IMR-90 (cell line): ENCODE measurements at regions not wholly inside any gene's neighbourhood (a gene's known extent, or its start where the extent isn't known, plus 50 kb on each side); places are given as distances from the start of the nearest gene placed in this dataset.
A peak's percentile ranks its signal among the peaks of the same experiment; 100 is the strongest.

Source experiments
- BHLHE40 ChIP-seq: fragments of 150-350 bp; IDR thresholded peaks from 2 replicates; pipeline ENCODE4 v1.6.1; 2016; ENCODE audit warnings: mild to moderate bottlenecking, low read depth, low read length
- CEBPB ChIP-seq: IDR thresholded peaks from 2 replicates; pipeline ENCODE4 v1.6.1; 2012; ENCODE audit warnings: low read depth, low read length, improper control_type of control experiment
- CHD1 ChIP-seq: IDR thresholded peaks from 2 replicates; pipeline ENCODE4 v1.6.1; 2012; ENCODE audit warnings: low read depth, low read length, improper control_type of control experiment
- FOS ChIP-seq: fragments of 150-350 bp; IDR thresholded peaks from 2 replicates; pipeline ENCODE4 v1.6.1; 2016; ENCODE audit warnings: low read depth, low read length
- MAFK ChIP-seq: IDR thresholded peaks from 2 replicates; pipeline ENCODE4 v1.6.1; 2012; ENCODE audit warnings: low read depth, low read length, improper control_type of control experiment
- MAZ ChIP-seq: IDR thresholded peaks from 2 replicates; pipeline ENCODE4 v1.6.1; 2012; ENCODE audit warnings: low read depth, mild to moderate bottlenecking, low read length, improper control_type of control experiment, moderate library complexity, borderline replicate concordance
- NFE2L2 ChIP-seq: fragments of 150-350 bp; IDR thresholded peaks from 2 replicates; pipeline ENCODE4 v1.6.1; 2016; ENCODE audit warnings: low read depth, mild to moderate bottlenecking, low read length
- POLR2A ChIP-seq: IDR thresholded peaks from 2 replicates; pipeline ENCODE4 v1.6.1; 2012; ENCODE audit warnings: mild to moderate bottlenecking, low read depth, low read length
- RAD21 ChIP-seq: IDR thresholded peaks from 2 replicates; pipeline ENCODE4 v1.6.1; 2012; ENCODE audit warnings: low read length, improper control_type of control experiment
- RCOR1 ChIP-seq: IDR thresholded peaks from 2 replicates; pipeline ENCODE4 v1.6.1; 2012; ENCODE audit warnings: mild to moderate bottlenecking, low read length, improper control_type of control experiment; ENCODE audit not compliant: insufficient replicate concordance
- RFX5 ChIP-seq: IDR thresholded peaks from 2 replicates; pipeline ENCODE4 v1.8.0; 2012; ENCODE audit warnings: low read depth, mild to moderate bottlenecking, low read length, moderate library complexity
- TF ChIP-seq, protein P1 (sequence below): conservative IDR thresholded peaks from 2 replicates; pipeline ENCODE4 v1.5.1; 2012; ENCODE audit warnings: mild to moderate bottlenecking, low read depth, low read length, improper control_type of control experiment
- TF ChIP-seq, protein P2 (sequence below): fragments of 150-350 bp; IDR thresholded peaks from 2 replicates; pipeline ENCODE4 v1.6.1; 2016; ENCODE audit warnings: low read depth, mild to moderate bottlenecking, low read length, moderate library complexity, borderline replicate concordance
- TF ChIP-seq, protein P3 (sequence below): fragments of 150-350 bp; IDR thresholded peaks from 2 replicates; pipeline ENCODE4 v1.6.1; 2017; ENCODE audit warnings: mild to moderate bottlenecking, antibody characterized with exemption, low read length, low read depth

DNA sequence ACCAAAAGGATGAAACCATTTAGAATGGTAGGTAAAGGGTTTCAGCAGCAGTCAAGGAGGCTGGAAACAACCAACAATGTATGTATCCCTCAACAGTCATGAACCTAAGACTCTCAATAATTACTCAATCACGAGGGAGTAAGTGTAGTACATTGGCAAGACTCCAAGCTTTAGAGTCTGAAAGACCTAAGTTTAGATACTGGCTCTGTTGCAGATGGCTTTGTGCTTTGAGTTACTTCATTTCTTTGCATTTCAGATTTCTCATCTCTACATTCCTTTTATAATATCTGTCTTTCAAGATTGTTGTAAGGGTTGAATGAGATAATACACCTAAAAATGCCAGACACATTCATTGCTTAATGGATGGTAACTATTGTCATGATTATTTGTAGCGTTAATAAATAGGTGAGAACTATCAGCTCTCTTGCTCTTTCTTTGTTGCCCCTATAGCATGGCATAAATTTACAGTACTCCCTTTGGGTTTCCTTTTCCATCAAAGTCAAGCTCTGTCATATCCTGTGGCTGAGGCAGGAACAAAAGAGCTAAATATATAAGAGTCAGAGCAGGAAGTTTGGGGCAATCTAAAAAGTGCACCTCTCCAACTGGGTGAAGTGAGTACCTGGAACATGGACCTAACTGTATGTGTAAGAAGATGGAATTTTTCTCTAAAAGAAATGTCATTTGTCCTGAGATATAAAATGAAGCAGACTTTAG is 228.2 kb upstream of the ZC3H12C start:
- TF ChIP-seq FOS (no peak), POLR2A (no peak), CHD1 (no peak), RAD21 (no peak), CEBPB (peak; percentile 40; the same call in 1 of the 2 replicates), RCOR1 (no peak), MAZ (no peak), RFX5 (no peak), NFE2L2 (no peak), BHLHE40 (no peak), MAFK (no peak)
- TF ChIP-seq, protein P1, sequence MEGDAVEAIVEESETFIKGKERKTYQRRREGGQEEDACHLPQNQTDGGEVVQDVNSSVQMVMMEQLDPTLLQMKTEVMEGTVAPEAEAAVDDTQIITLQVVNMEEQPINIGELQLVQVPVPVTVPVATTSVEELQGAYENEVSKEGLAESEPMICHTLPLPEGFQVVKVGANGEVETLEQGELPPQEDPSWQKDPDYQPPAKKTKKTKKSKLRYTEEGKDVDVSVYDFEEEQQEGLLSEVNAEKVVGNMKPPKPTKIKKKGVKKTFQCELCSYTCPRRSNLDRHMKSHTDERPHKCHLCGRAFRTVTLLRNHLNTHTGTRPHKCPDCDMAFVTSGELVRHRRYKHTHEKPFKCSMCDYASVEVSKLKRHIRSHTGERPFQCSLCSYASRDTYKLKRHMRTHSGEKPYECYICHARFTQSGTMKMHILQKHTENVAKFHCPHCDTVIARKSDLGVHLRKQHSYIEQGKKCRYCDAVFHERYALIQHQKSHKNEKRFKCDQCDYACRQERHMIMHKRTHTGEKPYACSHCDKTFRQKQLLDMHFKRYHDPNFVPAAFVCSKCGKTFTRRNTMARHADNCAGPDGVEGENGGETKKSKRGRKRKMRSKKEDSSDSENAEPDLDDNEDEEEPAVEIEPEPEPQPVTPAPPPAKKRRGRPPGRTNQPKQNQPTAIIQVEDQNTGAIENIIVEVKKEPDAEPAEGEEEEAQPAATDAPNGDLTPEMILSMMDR: no peak
- TF ChIP-seq, protein P2, sequence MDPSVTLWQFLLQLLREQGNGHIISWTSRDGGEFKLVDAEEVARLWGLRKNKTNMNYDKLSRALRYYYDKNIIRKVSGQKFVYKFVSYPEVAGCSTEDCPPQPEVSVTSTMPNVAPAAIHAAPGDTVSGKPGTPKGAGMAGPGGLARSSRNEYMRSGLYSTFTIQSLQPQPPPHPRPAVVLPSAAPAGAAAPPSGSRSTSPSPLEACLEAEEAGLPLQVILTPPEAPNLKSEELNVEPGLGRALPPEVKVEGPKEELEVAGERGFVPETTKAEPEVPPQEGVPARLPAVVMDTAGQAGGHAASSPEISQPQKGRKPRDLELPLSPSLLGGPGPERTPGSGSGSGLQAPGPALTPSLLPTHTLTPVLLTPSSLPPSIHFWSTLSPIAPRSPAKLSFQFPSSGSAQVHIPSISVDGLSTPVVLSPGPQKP: no peak
- TF ChIP-seq, protein P3, sequence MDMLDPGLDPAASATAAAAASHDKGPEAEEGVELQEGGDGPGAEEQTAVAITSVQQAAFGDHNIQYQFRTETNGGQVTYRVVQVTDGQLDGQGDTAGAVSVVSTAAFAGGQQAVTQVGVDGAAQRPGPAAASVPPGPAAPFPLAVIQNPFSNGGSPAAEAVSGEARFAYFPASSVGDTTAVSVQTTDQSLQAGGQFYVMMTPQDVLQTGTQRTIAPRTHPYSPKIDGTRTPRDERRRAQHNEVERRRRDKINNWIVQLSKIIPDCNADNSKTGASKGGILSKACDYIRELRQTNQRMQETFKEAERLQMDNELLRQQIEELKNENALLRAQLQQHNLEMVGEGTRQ: no peak
